HCT116 (cell line): ENCODE measurements at regions not wholly inside any gene's neighbourhood (a gene's known extent, or its start where the extent isn't known, plus 50 kb on each side); places are given as distances from the start of the nearest gene placed in this dataset.

ENCODE experiments used
- ELF1 ChIP-seq: IDR thresholded peaks from 2 replicates; pipeline ENCODE4 v1.6.1; 2012; ENCODE audit warnings: low read depth, borderline replicate concordance
- EZH2 ChIP-seq: fragments of 200-600 bp; sonication (generic); IDR thresholded peaks from 2 replicates; pipeline ENCODE4 v1.6.1; 2017; ENCODE audit warnings: antibody characterized with exemption, mixed run types
- EZH2phosphoT487 ChIP-seq: fragments of 200-600 bp; IDR thresholded peaks from 2 replicates; pipeline ENCODE4 v1.6.1; 2018; ENCODE audit warnings: antibody characterized with exemption, borderline replicate concordance
- FOSL1 ChIP-seq: IDR thresholded peaks from 2 replicates; pipeline ENCODE4 v1.6.1; 2012; ENCODE audit warnings: low read depth
- POLR2A ChIP-seq: IDR thresholded peaks from 2 replicates; pipeline ENCODE4 v1.7.0; 2011; ENCODE audit warnings: borderline replicate concordance; ENCODE audit not compliant: insufficient read depth, insufficient read length; ENCODE audit errors: extremely low read depth
- POLR2AphosphoS5 ChIP-seq: IDR thresholded peaks from 2 replicates; pipeline ENCODE4 v1.6.1; 2011; ENCODE audit warnings: mild to moderate bottlenecking, low read depth, low read length, moderate library complexity
- YY1 ChIP-seq: IDR thresholded peaks from 2 replicates; pipeline ENCODE4 v1.6.1; 2011; ENCODE audit warnings: low read length, low read depth, moderate library complexity, mild to moderate bottlenecking; ENCODE audit not compliant: insufficient replicate concordance; ENCODE audit errors: extremely low read depth
- ZFX ChIP-seq: fragments of 450-650 bp; IDR thresholded peaks from 2 replicates; pipeline ENCODE4 v1.6.1; 2017
- TF ChIP-seq, protein P1 (sequence below): IDR thresholded peaks from 2 replicates; pipeline ENCODE4 v1.6.1; 2012; ENCODE audit warnings: low read depth
- TF ChIP-seq, protein P2 (sequence below): IDR thresholded peaks from 2 replicates; pipeline ENCODE4 v1.6.1; 2011; ENCODE audit warnings: mild to moderate bottlenecking, low read length, moderate library complexity; ENCODE audit not compliant: insufficient replicate concordance; ENCODE audit errors: extremely low read depth
- TF ChIP-seq, protein P3 (sequence below), 3 experiments: fragments of 200-600 bp in 1 of 3; sonication (generic) in 1 of 3; IDR thresholded peaks in 2 of 3; conservative IDR thresholded peaks in 1 of 3; 2 replicates each; pipeline ENCODE4 v1.5.1; 2012 to 2017; ENCODE audit warnings: low read depth in 2 of 3, low read length in 2 of 3, antibody characterized with exemption in 1 of 3, borderline replicate concordance in 1 of 3, control low read depth in 1 of 3, mild to moderate bottlenecking in 1 of 3, mixed read lengths in 1 of 3, mixed run types in 1 of 3, moderate library complexity in 1 of 3; ENCODE audit not compliant: insufficient read depth in 1 of 3
- TF ChIP-seq, protein P4 (sequence below): IDR thresholded peaks from 2 replicates; pipeline ENCODE4 v1.6.1; 2012

DNA sequence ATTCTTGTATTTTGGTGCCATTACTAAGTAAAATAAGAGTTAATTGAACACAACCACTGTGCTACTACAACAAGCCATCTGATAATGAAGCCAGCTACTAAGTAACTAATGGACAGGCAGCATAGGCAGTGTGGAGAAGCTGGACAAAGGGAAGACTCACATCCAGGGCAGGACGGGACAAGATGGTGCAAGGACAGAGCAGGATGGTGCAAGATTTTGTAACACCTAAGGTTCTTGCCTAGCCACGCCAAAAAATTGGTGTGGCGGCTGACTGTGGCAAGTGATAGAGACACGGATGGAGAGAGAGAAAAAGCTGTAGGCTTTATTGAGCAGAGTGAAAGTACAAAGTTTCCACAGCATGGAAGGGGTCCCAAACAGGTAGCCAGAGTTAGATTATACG is 114.0 kb upstream of the VANGL1 start:
- TF ChIP-seq, protein P1, sequence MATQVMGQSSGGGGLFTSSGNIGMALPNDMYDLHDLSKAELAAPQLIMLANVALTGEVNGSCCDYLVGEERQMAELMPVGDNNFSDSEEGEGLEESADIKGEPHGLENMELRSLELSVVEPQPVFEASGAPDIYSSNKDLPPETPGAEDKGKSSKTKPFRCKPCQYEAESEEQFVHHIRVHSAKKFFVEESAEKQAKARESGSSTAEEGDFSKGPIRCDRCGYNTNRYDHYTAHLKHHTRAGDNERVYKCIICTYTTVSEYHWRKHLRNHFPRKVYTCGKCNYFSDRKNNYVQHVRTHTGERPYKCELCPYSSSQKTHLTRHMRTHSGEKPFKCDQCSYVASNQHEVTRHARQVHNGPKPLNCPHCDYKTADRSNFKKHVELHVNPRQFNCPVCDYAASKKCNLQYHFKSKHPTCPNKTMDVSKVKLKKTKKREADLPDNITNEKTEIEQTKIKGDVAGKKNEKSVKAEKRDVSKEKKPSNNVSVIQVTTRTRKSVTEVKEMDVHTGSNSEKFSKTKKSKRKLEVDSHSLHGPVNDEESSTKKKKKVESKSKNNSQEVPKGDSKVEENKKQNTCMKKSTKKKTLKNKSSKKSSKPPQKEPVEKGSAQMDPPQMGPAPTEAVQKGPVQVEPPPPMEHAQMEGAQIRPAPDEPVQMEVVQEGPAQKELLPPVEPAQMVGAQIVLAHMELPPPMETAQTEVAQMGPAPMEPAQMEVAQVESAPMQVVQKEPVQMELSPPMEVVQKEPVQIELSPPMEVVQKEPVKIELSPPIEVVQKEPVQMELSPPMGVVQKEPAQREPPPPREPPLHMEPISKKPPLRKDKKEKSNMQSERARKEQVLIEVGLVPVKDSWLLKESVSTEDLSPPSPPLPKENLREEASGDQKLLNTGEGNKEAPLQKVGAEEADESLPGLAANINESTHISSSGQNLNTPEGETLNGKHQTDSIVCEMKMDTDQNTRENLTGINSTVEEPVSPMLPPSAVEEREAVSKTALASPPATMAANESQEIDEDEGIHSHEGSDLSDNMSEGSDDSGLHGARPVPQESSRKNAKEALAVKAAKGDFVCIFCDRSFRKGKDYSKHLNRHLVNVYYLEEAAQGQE, result no peak
- TF ChIP-seq, protein P2, sequence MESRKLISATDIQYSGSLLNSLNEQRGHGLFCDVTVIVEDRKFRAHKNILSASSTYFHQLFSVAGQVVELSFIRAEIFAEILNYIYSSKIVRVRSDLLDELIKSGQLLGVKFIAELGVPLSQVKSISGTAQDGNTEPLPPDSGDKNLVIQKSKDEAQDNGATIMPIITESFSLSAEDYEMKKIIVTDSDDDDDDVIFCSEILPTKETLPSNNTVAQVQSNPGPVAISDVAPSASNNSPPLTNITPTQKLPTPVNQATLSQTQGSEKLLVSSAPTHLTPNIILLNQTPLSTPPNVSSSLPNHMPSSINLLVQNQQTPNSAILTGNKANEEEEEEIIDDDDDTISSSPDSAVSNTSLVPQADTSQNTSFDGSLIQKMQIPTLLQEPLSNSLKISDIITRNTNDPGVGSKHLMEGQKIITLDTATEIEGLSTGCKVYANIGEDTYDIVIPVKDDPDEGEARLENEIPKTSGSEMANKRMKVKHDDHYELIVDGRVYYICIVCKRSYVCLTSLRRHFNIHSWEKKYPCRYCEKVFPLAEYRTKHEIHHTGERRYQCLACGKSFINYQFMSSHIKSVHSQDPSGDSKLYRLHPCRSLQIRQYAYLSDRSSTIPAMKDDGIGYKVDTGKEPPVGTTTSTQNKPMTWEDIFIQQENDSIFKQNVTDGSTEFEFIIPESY, result no peak
- TF ChIP-seq, protein P3, sequence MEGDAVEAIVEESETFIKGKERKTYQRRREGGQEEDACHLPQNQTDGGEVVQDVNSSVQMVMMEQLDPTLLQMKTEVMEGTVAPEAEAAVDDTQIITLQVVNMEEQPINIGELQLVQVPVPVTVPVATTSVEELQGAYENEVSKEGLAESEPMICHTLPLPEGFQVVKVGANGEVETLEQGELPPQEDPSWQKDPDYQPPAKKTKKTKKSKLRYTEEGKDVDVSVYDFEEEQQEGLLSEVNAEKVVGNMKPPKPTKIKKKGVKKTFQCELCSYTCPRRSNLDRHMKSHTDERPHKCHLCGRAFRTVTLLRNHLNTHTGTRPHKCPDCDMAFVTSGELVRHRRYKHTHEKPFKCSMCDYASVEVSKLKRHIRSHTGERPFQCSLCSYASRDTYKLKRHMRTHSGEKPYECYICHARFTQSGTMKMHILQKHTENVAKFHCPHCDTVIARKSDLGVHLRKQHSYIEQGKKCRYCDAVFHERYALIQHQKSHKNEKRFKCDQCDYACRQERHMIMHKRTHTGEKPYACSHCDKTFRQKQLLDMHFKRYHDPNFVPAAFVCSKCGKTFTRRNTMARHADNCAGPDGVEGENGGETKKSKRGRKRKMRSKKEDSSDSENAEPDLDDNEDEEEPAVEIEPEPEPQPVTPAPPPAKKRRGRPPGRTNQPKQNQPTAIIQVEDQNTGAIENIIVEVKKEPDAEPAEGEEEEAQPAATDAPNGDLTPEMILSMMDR (IDR thresholded peaks at IDR 0.05 in 2 of 3, conservative IDR thresholded peaks at IDR 0.05 in 1 of 3; ENCODE audit: borderline replicate concordance in 1 of 3, insufficient read depth in 1 of 3, low read depth in 2 of 3, low read length in 2 of 3), result no peak
- TF ChIP-seq ZFX, result no peak
- TF ChIP-seq POLR2AphosphoS5, result no peak
- TF ChIP-seq FOSL1, result no peak
- TF ChIP-seq POLR2A, result no peak
- TF ChIP-seq EZH2, result no peak
- TF ChIP-seq ELF1, result no peak
- TF ChIP-seq, protein P4, sequence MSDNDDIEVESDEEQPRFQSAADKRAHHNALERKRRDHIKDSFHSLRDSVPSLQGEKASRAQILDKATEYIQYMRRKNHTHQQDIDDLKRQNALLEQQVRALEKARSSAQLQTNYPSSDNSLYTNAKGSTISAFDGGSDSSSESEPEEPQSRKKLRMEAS, result no peak
- TF ChIP-seq EZH2phosphoT487, result no peak
- no peak for TF ChIP-seq YY1
